T-helper 2 cell treated with Interferon-gamma antibody and Interleukin-4, amounts not matched to agents 5 μg/mL and 100 μg/mL, for 36 hours (primary cell): ENCODE measurements at regions not wholly inside any gene's neighbourhood (a gene's known extent, or its start where the extent isn't known, plus 50 kb on each side); places are given as distances from the start of the nearest gene placed in this dataset.
"Not testable (repeated sequence)": the region's sequence is repeated elsewhere in the genome, so short reads cannot be mapped to it uniquely, and the experiment has no call there.

Source experiments
- DNase-seq: peaks from one replicate; pipeline ENCODE4 v3.0.0; 2021; ENCODE audit warnings: low spot score
- H3K27ac Mint-ChIP-seq: one replicate; pipeline ENCODE4 v1.8.0; 2021; ENCODE audit warnings: mild to moderate bottlenecking, mixed read lengths
- H3K27me3 Mint-ChIP-seq: one replicate; pipeline ENCODE4 v1.8.0; 2021; ENCODE audit warnings: low read depth, mixed read lengths
- H3K36me3 Mint-ChIP-seq: one replicate; pipeline ENCODE4 v1.8.0; 2021; ENCODE audit warnings: low read depth, mixed read lengths
- H3K4me1 Mint-ChIP-seq: one replicate; pipeline ENCODE4 v1.8.0; 2021; ENCODE audit warnings: low read depth, mixed read lengths
- H3K4me3 Mint-ChIP-seq: one replicate; pipeline ENCODE4 v1.8.0; 2022; ENCODE audit warnings: mild to moderate bottlenecking, moderate library complexity, mixed read lengths
- H3K9me3 Mint-ChIP-seq: one replicate; pipeline ENCODE4 v1.8.0; 2021; ENCODE audit warnings: mixed read lengths

GRCh38 chr7:29699723-29700122, 106.6 kb upstream of the WIPF3 start:
- not testable (repeated sequence) for H3K4me3 Mint-ChIP-seq

GRCh38 chr7:29701540-29701939, 104.8 kb upstream of the WIPF3 start:
- not testable (repeated sequence) for H3K36me3 Mint-ChIP-seq, DNase-seq, H3K4me1 Mint-ChIP-seq, H3K27ac Mint-ChIP-seq, H3K4me3 Mint-ChIP-seq, H3K27me3 Mint-ChIP-seq, H3K9me3 Mint-ChIP-seq

More at GRCh38 chr7:29699723-29700122, 106.6 kb upstream of the WIPF3 start:
- not testable (repeated sequence) for H3K36me3 Mint-ChIP-seq, DNase-seq, H3K9me3 Mint-ChIP-seq, H3K27ac Mint-ChIP-seq, H3K27me3 Mint-ChIP-seq, H3K4me1 Mint-ChIP-seq

- H3K4me3 Mint-ChIP-seq, H3K9me3 Mint-ChIP-seq, H3K27ac Mint-ChIP-seq, H3K36me3 Mint-ChIP-seq, H3K27me3 Mint-ChIP-seq, DNase-seq, H3K4me1 Mint-ChIP-seq: not testable (repeated sequence)
Observed at GRCh38 chr7:29703830-29704229, 102.5 kb upstream of the WIPF3 start.

GRCh38 chr7:29709002-29709401, 97.3 kb upstream of the WIPF3 start:
- not testable (repeated sequence) for H3K36me3 Mint-ChIP-seq, DNase-seq, H3K27ac Mint-ChIP-seq, H3K9me3 Mint-ChIP-seq, H3K4me3 Mint-ChIP-seq, H3K4me1 Mint-ChIP-seq
- H3K27me3 Mint-ChIP-seq, result peaks cover 17% of the 10 kb centered on the region

- DNase-seq, H3K4me1 Mint-ChIP-seq, H3K36me3 Mint-ChIP-seq, H3K27ac Mint-ChIP-seq, H3K27me3 Mint-ChIP-seq, H3K4me3 Mint-ChIP-seq, H3K9me3 Mint-ChIP-seq: not testable (repeated sequence)
Observed at GRCh38 chr7:29723127-29723526, 83.2 kb upstream of the WIPF3 start.

- DNase-seq, result no peak
- Mint-ChIP-seq H3K4me3 (no peak overlapping the region), H3K9me3 (no peaks in the 10 kb centered on the region), H3K27ac (no peak overlapping the region), H3K36me3 (no peaks in the 10 kb centered on the region), H3K27me3 (peaks cover 6% of the 10 kb centered on the region), H3K4me1 (no peaks in the 10 kb centered on the region)
Observed at GRCh38 chr7:29723599-29723998, 82.7 kb upstream of the WIPF3 start.

GRCh38 chr7:29729534-29730165, 76.7 kb upstream of the WIPF3 start:
- not testable (repeated sequence) for H3K36me3 Mint-ChIP-seq
- H3K27me3 Mint-ChIP-seq, result peaks cover 17% of the 10 kb centered on the region

GRCh38 chr7:29734246-29734731, 72.0 kb upstream of the WIPF3 start:
- Mint-ChIP-seq H3K9me3 (no peaks in the 10 kb centered on the region), H3K36me3 (no peaks in the 10 kb centered on the region), H3K27me3 (peaks cover 13% of the 10 kb centered on the region), H3K4me3 (no peak overlapping the region), H3K4me1 (no peaks in the 10 kb centered on the region), H3K27ac (no peak overlapping the region)
- DNase-seq, result no peak

More at GRCh38 chr7:29729534-29730165, 76.7 kb upstream of the WIPF3 start:
- not testable (repeated sequence) for H3K4me1 Mint-ChIP-seq, DNase-seq, H3K27ac Mint-ChIP-seq, H3K4me3 Mint-ChIP-seq, H3K9me3 Mint-ChIP-seq

GRCh38 chr7:29747645-29748245, 58.6 kb upstream of the WIPF3 start:
- H3K4me3 Mint-ChIP-seq, H3K27me3 Mint-ChIP-seq, H3K4me1 Mint-ChIP-seq, H3K9me3 Mint-ChIP-seq, DNase-seq, H3K36me3 Mint-ChIP-seq, H3K27ac Mint-ChIP-seq: not testable (repeated sequence)

- Mint-ChIP-seq H3K4me3 (no peak overlapping the region), H3K27me3 (no peaks in the 10 kb centered on the region), H3K36me3 (no peaks in the 10 kb centered on the region), H3K4me1 (no peaks in the 10 kb centered on the region), H3K27ac (no peak overlapping the region), H3K9me3 (no peaks in the 10 kb centered on the region)
- DNase-seq, result no peak
Observed at GRCh38 chr7:29748286-29749099, 57.8 kb upstream of the WIPF3 start.

- Mint-ChIP-seq H3K9me3 (no peaks in the 10 kb centered on the region), H3K4me3 (no peak overlapping the region), H3K4me1 (no peaks in the 10 kb centered on the region), H3K27me3 (no peaks in the 10 kb centered on the region), H3K36me3 (no peaks in the 10 kb centered on the region), H3K27ac (no peak overlapping the region)
- no peak for DNase-seq
Observed at GRCh38 chr7:29749701-29750321, 56.5 kb upstream of the WIPF3 start.

- not testable (repeated sequence) for H3K4me3 Mint-ChIP-seq, DNase-seq, H3K4me1 Mint-ChIP-seq, H3K9me3 Mint-ChIP-seq, H3K27me3 Mint-ChIP-seq, H3K27ac Mint-ChIP-seq, H3K36me3 Mint-ChIP-seq
Observed at GRCh38 chr7:29750373-29750940, 55.9 kb upstream of the WIPF3 start.

- H3K27ac Mint-ChIP-seq, H3K36me3 Mint-ChIP-seq, H3K4me3 Mint-ChIP-seq, H3K4me1 Mint-ChIP-seq, DNase-seq, H3K27me3 Mint-ChIP-seq, H3K9me3 Mint-ChIP-seq: not testable (repeated sequence)
Observed at GRCh38 chr7:29751012-29751411, 55.3 kb upstream of the WIPF3 start.
